Skeletal muscle satellite cell (primary cell): ENCODE measurements at regions not wholly inside any gene's neighbourhood (a gene's known extent, or its start where the extent isn't known, plus 50 kb on each side); places are given as distances from the start of the nearest gene placed in this dataset.

Experiments used
- H3K27me3 ChIP-seq: 2 replicates; pipeline ENCODE4 v1.7.0; 2013; ENCODE audit warnings: low read length; ENCODE audit not compliant: control insufficient read depth, insufficient read depth
- H3K36me3 ChIP-seq: 2 replicates; pipeline ENCODE4 v1.7.0; 2013; ENCODE audit warnings: mild to moderate bottlenecking, control low read depth, low read length; ENCODE audit not compliant: insufficient read depth
- H3K4me1 ChIP-seq: 2 replicates; pipeline ENCODE4 v1.7.0; 2013; ENCODE audit warnings: low read length; ENCODE audit not compliant: control insufficient read depth, insufficient read depth
- H3K4me2 ChIP-seq: 2 replicates; pipeline ENCODE4 v1.7.0; 2013; ENCODE audit warnings: mild to moderate bottlenecking, low read length
- H3K4me3 ChIP-seq: 2 replicates; pipeline ENCODE4 v1.7.0; 2013; ENCODE audit warnings: low read length
- H3K9ac ChIP-seq: 2 replicates; pipeline ENCODE4 v1.7.0; 2013; ENCODE audit warnings: mild to moderate bottlenecking, low read depth, low read length, moderate library complexity
- H3K9me3 ChIP-seq: replicated peaks from 2 replicates; pipeline ENCODE4 v1.7.0; 2013; ENCODE audit warnings: mild to moderate bottlenecking, control low read depth, low read length

GRCh38 chr4:60923075-60923474 lies 277.1 kb upstream of the ADGRL3 start:
- no peaks in the 10 kb centered on the region for H3K9me3 ChIP-seq
- H3K4me1 ChIP-seq: no peaks in the 10 kb centered on the region
- H3K9ac ChIP-seq: no peak overlapping the region
- H3K4me2 ChIP-seq: no peak overlapping the region
- H3K4me3 ChIP-seq: no peak overlapping the region
- H3K36me3 ChIP-seq: no peaks in the 10 kb centered on the region
- no peaks in the 10 kb centered on the region for H3K27me3 ChIP-seq

GRCh38 chr4:60926624-60927023 lies 273.5 kb upstream of the ADGRL3 start:
- H3K9ac ChIP-seq: no peak overlapping the region
- H3K27me3 ChIP-seq: no peaks in the 10 kb centered on the region
- H3K36me3 ChIP-seq: no peaks in the 10 kb centered on the region
- H3K4me3 ChIP-seq: no peak overlapping the region
- H3K4me1 ChIP-seq: no peaks in the 10 kb centered on the region
- no peak overlapping the region for H3K4me2 ChIP-seq
- H3K9me3 ChIP-seq: no peaks in the 10 kb centered on the region

DNA sequence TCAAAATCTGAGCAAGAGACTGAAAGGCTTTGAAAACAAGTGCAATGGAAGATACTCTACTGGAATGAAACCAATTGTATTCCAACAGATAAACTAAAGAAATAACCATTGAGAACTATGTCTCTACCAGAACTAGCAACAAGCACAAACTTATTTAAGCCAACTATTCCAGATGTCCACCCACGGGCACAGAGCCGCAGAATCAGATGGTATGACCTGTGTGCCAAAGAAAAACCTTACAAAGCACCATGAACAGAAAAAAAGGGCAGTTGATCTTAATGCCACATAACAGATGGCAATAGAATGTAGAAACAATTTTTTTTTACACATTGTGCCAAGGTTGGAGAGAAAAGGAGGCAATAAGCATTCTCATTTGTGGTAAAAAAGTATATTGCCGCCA lies 269.3 kb upstream of the ADGRL3 start:
- Histone ChIP-seq H3K9me3 (no peaks in the 10 kb centered on the region), H3K36me3 (no peaks in the 10 kb centered on the region), H3K4me3 (no peak overlapping the region), H3K4me1 (no peaks in the 10 kb centered on the region), H3K9ac (no peak overlapping the region), H3K4me2 (no peak overlapping the region), H3K27me3 (no peaks in the 10 kb centered on the region)

DNA sequence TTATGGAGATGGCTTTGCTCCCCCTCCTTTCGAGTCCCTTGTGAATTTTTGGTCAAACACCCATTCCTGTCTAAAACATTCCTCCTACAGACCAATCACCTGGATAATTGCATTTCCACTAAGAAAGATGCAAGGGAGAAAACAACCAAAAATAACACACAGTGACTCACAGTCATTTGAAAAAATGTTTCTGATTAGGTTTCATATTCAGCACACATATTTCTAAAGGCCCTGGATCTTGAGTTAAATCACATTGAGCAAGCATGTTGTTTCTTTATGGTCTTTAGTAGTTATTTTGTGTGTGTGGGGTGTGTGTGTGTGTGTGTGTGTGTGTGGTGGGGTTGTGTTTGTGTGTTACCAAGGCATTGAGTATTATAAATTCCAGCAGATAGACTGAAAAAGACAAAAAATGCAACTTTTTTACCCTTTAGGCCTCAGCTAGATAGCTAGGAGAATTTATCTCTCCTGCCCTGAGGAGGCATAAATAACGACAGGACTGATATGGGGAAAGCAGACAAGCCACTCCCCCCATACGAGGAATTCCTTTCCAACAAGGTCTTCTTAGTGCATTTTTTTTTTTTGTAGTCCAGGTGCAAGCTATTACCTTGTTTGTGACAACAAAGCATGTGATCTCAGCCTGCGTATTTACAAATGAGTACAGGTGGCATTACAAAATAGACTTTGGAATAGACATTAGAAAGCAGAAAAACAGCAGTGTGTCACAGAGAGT lies 265.4 kb upstream of the ADGRL3 start:
- H3K36me3 ChIP-seq: no peaks in the 10 kb centered on the region
- no peak overlapping the region for H3K4me2 ChIP-seq
- H3K4me3 ChIP-seq: no peak overlapping the region
- H3K27me3 ChIP-seq: no peaks in the 10 kb centered on the region
- no peaks in the 10 kb centered on the region for H3K9me3 ChIP-seq
- H3K4me1 ChIP-seq: no peaks in the 10 kb centered on the region
- no peak overlapping the region for H3K9ac ChIP-seq

DNA sequence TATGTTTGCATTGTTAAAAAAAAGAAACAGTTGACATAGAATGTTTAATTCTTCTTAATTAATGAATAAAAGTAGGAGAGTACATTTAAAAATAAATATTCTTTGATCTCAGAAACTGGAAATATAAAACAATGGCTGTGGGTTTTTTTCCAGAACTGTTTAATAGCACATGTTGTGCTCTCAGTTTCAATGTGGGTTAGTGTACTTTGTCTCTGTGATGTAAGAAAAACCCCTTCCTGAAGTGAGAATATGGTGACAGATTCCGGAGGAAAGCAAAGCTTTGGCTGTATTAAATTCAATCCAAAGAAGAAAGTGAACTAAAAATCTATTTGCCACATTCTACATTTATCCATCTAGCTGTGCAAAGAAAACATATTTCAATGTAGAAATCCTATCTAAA lies 261.9 kb upstream of the ADGRL3 start:
- Histone ChIP-seq H3K9ac (no peak overlapping the region), H3K9me3 (no peaks in the 10 kb centered on the region), H3K36me3 (no peaks in the 10 kb centered on the region), H3K27me3 (no peaks in the 10 kb centered on the region), H3K4me2 (no peak overlapping the region), H3K4me3 (no peak overlapping the region), H3K4me1 (no peaks in the 10 kb centered on the region)

DNA sequence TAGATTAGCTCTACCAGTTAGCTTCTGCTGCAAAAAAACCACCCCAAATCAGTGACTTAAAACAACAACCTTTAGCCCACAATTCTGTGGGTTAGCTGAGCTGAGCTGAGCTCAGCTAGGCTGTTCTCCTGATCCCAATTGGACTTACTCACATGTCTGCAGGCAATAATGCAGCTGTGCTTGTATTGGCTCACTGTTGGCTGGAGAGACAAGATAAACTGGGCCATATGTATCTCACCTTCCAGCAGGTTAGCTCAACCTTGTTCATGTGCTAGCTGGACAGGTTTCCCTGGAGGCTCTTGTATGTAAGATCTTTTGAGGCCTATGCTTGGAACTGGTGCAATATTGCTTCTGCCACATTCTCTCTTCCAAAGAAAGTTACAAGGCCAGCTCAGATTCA lies 261.5 kb upstream of the ADGRL3 start:
- H3K9me3 ChIP-seq: no peaks in the 10 kb centered on the region

DNA sequence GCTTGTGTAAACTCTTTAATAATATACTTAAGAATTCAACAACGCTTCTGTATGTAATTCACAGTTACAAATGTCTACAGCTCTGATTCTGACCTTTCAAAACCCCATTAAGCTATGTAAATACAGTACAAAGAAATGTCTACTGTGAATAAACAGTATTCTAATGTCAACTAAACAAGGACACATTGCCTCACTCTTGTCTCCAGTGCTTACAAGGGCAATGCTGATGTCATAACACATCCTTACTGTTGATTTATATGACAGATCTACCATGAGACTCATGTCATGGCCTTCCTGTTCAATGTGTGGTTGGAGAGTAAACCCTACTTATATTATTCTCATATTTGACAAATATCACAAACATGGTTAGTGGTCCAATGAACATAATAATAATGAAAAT lies 256.1 kb upstream of the ADGRL3 start:
- no peak overlapping the region for H3K9ac ChIP-seq
- H3K9me3 ChIP-seq: peaks cover 6% of the 10 kb centered on the region
- H3K36me3 ChIP-seq: no peaks in the 10 kb centered on the region
- H3K4me3 ChIP-seq: no peak overlapping the region
- no peaks in the 10 kb centered on the region for H3K4me1 ChIP-seq
- H3K4me2 ChIP-seq: no peak overlapping the region
- H3K27me3 ChIP-seq: no peaks in the 10 kb centered on the region

More for the DNA sequence above, 261.5 kb upstream of the ADGRL3 start:
- Histone ChIP-seq H3K4me1 (no peaks in the 10 kb centered on the region), H3K36me3 (no peaks in the 10 kb centered on the region), H3K9ac (no peak overlapping the region), H3K4me3 (no peak overlapping the region), H3K4me2 (no peak overlapping the region), H3K27me3 (no peaks in the 10 kb centered on the region)

GRCh38 chr4:60945641-60946040 lies 254.5 kb upstream of the ADGRL3 start:
- H3K4me2 ChIP-seq: no peak overlapping the region
- no peak overlapping the region for H3K4me3 ChIP-seq
- no peak overlapping the region for H3K9ac ChIP-seq
- H3K27me3 ChIP-seq: no peaks in the 10 kb centered on the region
- no peaks in the 10 kb centered on the region for H3K4me1 ChIP-seq
- no peaks in the 10 kb centered on the region for H3K36me3 ChIP-seq
- H3K9me3 ChIP-seq: peaks cover 6% of the 10 kb centered on the region

- no peak overlapping the region for H3K9ac ChIP-seq
- peaks cover 6% of the 10 kb centered on the region for H3K9me3 ChIP-seq
- no peak overlapping the region for H3K4me3 ChIP-seq
- H3K4me2 ChIP-seq: no peak overlapping the region
- H3K36me3 ChIP-seq: no peaks in the 10 kb centered on the region
- H3K27me3 ChIP-seq: no peaks in the 10 kb centered on the region
- H3K4me1 ChIP-seq: no peaks in the 10 kb centered on the region
Measured at GRCh38 chr4:60948008-60948407, 252.1 kb upstream of the ADGRL3 start.

DNA sequence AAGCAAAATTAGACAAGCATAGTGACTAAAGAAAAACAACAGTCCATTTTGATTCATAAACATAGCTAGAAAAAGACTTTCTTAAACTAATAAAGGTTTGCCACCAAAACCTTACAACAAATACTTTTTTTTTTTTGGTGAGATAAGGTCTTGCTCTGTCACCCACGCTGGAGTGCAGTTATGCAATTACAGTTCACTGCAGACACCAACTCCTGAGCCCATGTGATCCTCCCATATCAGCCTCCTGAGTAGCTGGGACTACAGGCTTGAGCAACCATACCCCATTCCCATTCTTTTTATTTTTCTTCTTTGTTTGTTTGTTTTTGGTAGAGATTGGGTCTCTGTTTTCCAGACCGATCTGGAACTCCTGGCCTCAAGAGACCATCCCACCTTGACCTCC lies 247.2 kb upstream of the ADGRL3 start:
- peaks cover 5% of the 10 kb centered on the region for H3K9me3 ChIP-seq
- H3K27me3 ChIP-seq: no peaks in the 10 kb centered on the region
- no peak overlapping the region for H3K4me2 ChIP-seq
- no peak overlapping the region for H3K4me3 ChIP-seq
- H3K9ac ChIP-seq: no peak overlapping the region
- no peaks in the 10 kb centered on the region for H3K36me3 ChIP-seq
- no peaks in the 10 kb centered on the region for H3K4me1 ChIP-seq

DNA sequence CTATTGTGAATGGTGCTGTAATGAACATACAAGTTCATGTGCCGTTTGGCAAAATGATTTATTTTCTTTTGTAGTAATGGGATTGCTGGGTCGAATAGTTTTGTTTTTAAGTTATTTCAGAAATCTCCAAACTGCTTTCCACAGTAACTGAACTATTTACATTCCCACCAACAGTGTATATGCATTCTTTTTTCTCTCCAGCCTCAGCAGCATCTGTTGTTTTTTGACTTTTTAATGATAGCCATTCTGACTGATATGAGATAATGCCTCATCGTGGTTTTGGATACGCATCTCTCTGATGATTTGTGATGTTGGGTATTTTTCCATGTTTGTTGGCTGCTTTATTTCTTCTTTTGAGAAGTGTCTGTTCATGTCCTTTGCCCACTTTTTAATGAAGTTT lies 246.3 kb upstream of the ADGRL3 start:
- H3K4me2 ChIP-seq: no peak overlapping the region
- H3K27me3 ChIP-seq: no peaks in the 10 kb centered on the region
- no peaks in the 10 kb centered on the region for H3K4me1 ChIP-seq
- H3K4me3 ChIP-seq: no peak overlapping the region
- peaks cover 5% of the 10 kb centered on the region for H3K9me3 ChIP-seq
- no peaks in the 10 kb centered on the region for H3K36me3 ChIP-seq
- no peak overlapping the region for H3K9ac ChIP-seq

- Histone ChIP-seq H3K4me2 (no peak overlapping the region), H3K9me3 (no peaks in the 10 kb centered on the region), H3K4me3 (no peak overlapping the region), H3K27me3 (no peaks in the 10 kb centered on the region), H3K9ac (no peak overlapping the region), H3K4me1 (no peaks in the 10 kb centered on the region), H3K36me3 (no peaks in the 10 kb centered on the region)
Measured at GRCh38 chr4:60962286-60962685, 237.8 kb upstream of the ADGRL3 start.
